WTC11 (cell line): ENCODE measurements at regions not wholly inside any gene's neighbourhood (a gene's known extent, or its start where the extent isn't known, plus 50 kb on each side); places are given as distances from the start of the nearest gene placed in this dataset.

Source experiments
- ATAC-seq: fragments of 200-7000 bp; cut with Tn5 transposase; 2 replicates; pipeline ENCODE4 v1.10.0; 2021; ENCODE audit warnings: mild to moderate bottlenecking, moderate library complexity
- CTCF ChIA-PET: fragments of 300-600 bp; sonication (Branson Sonifier 250); formaldehyde crosslinking; loops from one replicate; lab custom pipeline; 2021; ENCODE audit warnings: antibody characterized with exemption; lab: Charles Lee
- POLR2A ChIA-PET: fragments of 350-600 bp; sonication (Branson Sonifier 250); formaldehyde crosslinking; loops from one replicate; lab custom pipeline; 2021; ENCODE audit warnings: antibody characterized with exemption; lab: Charles Lee
- DNase-seq: peaks from one replicate; pipeline ENCODE4 v3.0.0; 2021; ENCODE audit warnings: low spot score
- H3K27ac Mint-ChIP-seq: 2 replicates; pipeline ENCODE4 v1.8.0; 2021; ENCODE audit warnings: mixed read lengths
- H3K27me3 Mint-ChIP-seq: 2 replicates; pipeline ENCODE4 v1.8.0; 2021; ENCODE audit warnings: low read depth, mild to moderate bottlenecking, moderate library complexity, mixed read lengths
- H3K36me3 Mint-ChIP-seq: 2 replicates; pipeline ENCODE4 v1.8.0; 2021; ENCODE audit warnings: mixed read lengths
- H3K4me1 Mint-ChIP-seq: 2 replicates; pipeline ENCODE4 v1.8.0; 2022; ENCODE audit warnings: mixed read lengths
- H3K4me3 Mint-ChIP-seq: 2 replicates; pipeline ENCODE4 v1.8.0; 2021; ENCODE audit warnings: mild to moderate bottlenecking, moderate library complexity, mixed read lengths
- H3K9me3 Mint-ChIP-seq: 2 replicates; pipeline ENCODE4 v1.8.0; 2021; ENCODE audit warnings: mixed read lengths
- ATF1 ChIP-seq: sonication (generic); formaldehyde crosslinking; IDR thresholded peaks from 2 replicates; pipeline ENCODE4 v1.8.1; 2023; ENCODE audit warnings: mild to moderate bottlenecking, moderate library complexity, missing genetic modification reagents
- CREM ChIP-seq: sonication (generic); formaldehyde crosslinking; IDR thresholded peaks from 2 replicates; pipeline ENCODE4 v1.8.1; 2022; ENCODE audit warnings: mild to moderate bottlenecking, missing genetic modification reagents, moderate library complexity
- ELF4 ChIP-seq: sonication (generic); formaldehyde crosslinking; IDR thresholded peaks from 2 replicates; pipeline ENCODE4 v1.8.1; 2022; ENCODE audit warnings: low read depth, mild to moderate bottlenecking, moderate library complexity, missing genetic modification reagents
- EMX1 ChIP-seq: fragments of 250-450 bp; sonication (Bioruptor Pico); IDR thresholded peaks from 2 replicates; pipeline ENCODE4 v1.8.0; 2021; ENCODE audit warnings: mild to moderate bottlenecking
- FOXP1 ChIP-seq: sonication (generic); formaldehyde crosslinking; IDR thresholded peaks from 2 replicates; pipeline ENCODE4 v1.8.0; 2022; ENCODE audit warnings: missing genetic modification reagents, mild to moderate bottlenecking, moderate library complexity, borderline replicate concordance
- GABPB1 ChIP-seq: sonication (generic); formaldehyde crosslinking; IDR thresholded peaks from 2 replicates; pipeline ENCODE4 v1.8.1; 2023; ENCODE audit warnings: mild to moderate bottlenecking, missing genetic modification reagents
- NFATC4 ChIP-seq: fragments of 250-450 bp; sonication (Bioruptor Pico); IDR thresholded peaks from 2 replicates; pipeline ENCODE4 v1.9.0; 2021; ENCODE audit warnings: mild to moderate bottlenecking
- NR2C2 ChIP-seq: sonication (generic); formaldehyde crosslinking; IDR thresholded peaks from 2 replicates; pipeline ENCODE4 v1.8.0; 2022; ENCODE audit warnings: mild to moderate bottlenecking, missing genetic modification reagents
- PRRX2 ChIP-seq: fragments of 250-450 bp; sonication (Bioruptor Pico); IDR thresholded peaks from 2 replicates; pipeline ENCODE4 v1.8.0; 2021; ENCODE audit warnings: mild to moderate bottlenecking
- RORB ChIP-seq: fragments of 250-450 bp; sonication (Bioruptor Pico); IDR thresholded peaks from 2 replicates; pipeline ENCODE4 v1.9.0; 2021; ENCODE audit warnings: mild to moderate bottlenecking
- SP1 ChIP-seq: sonication (generic); formaldehyde crosslinking; conservative IDR thresholded peaks from 2 replicates; pipeline ENCODE4 v1.8.1; 2022; ENCODE audit warnings: missing genetic modification reagents
- TP53 ChIP-seq: sonication (generic); formaldehyde crosslinking; IDR thresholded peaks from 2 replicates; pipeline ENCODE4 v1.8.1; 2023; ENCODE audit warnings: mild to moderate bottlenecking, missing genetic modification reagents
- ZBTB21 ChIP-seq: sonication (generic); formaldehyde crosslinking; IDR thresholded peaks from 2 replicates; pipeline ENCODE4 v1.8.1; 2023; ENCODE audit warnings: mild to moderate bottlenecking, missing genetic modification reagents, borderline replicate concordance
- ZNF138 ChIP-seq: sonication (generic); formaldehyde crosslinking; conservative IDR thresholded peaks from 2 replicates; pipeline ENCODE4 v1.8.1; 2022; ENCODE audit warnings: mild to moderate bottlenecking, moderate library complexity, missing genetic modification reagents
- ZNF263 ChIP-seq: sonication (generic); formaldehyde crosslinking; IDR thresholded peaks from 2 replicates; pipeline ENCODE4 v1.8.1; 2022; ENCODE audit warnings: low read depth, mild to moderate bottlenecking, moderate library complexity, missing genetic modification reagents
- ZNF416 ChIP-seq: fragments of 250-450 bp; sonication (Bioruptor Pico); IDR thresholded peaks from 2 replicates; pipeline ENCODE4 v1.9.0; 2021; ENCODE audit warnings: mild to moderate bottlenecking, inconsistent platforms
- ZNF671 ChIP-seq: fragments of 250-450 bp; sonication (Bioruptor Pico); IDR thresholded peaks from 2 replicates; pipeline ENCODE4 v1.8.0; 2021; ENCODE audit warnings: mild to moderate bottlenecking
- TF ChIP-seq, protein P1 (sequence below): sonication (generic); formaldehyde crosslinking; IDR thresholded peaks from 2 replicates; pipeline ENCODE4 v1.8.0; 2023; ENCODE audit warnings: missing genetic modification reagents, mild to moderate bottlenecking, borderline replicate concordance
- TF ChIP-seq, protein P2 (sequence below): sonication (generic); formaldehyde crosslinking; IDR thresholded peaks from 2 replicates; pipeline ENCODE4 v1.8.0; 2022; ENCODE audit warnings: mild to moderate bottlenecking, missing genetic modification reagents
- TF ChIP-seq, protein P3 (sequence below): sonication (generic); formaldehyde crosslinking; IDR thresholded peaks from 2 replicates; pipeline ENCODE4 v1.8.0; 2023; ENCODE audit warnings: mild to moderate bottlenecking, missing genetic modification reagents
- TF ChIP-seq, protein P4 (sequence below): fragments of 250-450 bp; sonication (Bioruptor Pico); IDR thresholded peaks from 2 replicates; pipeline ENCODE4 v2.1.2; 2022; ENCODE audit warnings: mild to moderate bottlenecking, moderate library complexity
- TF ChIP-seq, protein P5 (sequence below): sonication (generic); formaldehyde crosslinking; IDR thresholded peaks from 2 replicates; pipeline ENCODE4 v1.8.1; 2023; ENCODE audit warnings: mild to moderate bottlenecking, missing genetic modification reagents, moderate library complexity
- TF ChIP-seq, protein P6 (sequence below): sonication (generic); formaldehyde crosslinking; conservative IDR thresholded peaks from 2 replicates; pipeline ENCODE4 v1.8.1; 2022; ENCODE audit warnings: mild to moderate bottlenecking, missing genetic modification reagents

DNA sequence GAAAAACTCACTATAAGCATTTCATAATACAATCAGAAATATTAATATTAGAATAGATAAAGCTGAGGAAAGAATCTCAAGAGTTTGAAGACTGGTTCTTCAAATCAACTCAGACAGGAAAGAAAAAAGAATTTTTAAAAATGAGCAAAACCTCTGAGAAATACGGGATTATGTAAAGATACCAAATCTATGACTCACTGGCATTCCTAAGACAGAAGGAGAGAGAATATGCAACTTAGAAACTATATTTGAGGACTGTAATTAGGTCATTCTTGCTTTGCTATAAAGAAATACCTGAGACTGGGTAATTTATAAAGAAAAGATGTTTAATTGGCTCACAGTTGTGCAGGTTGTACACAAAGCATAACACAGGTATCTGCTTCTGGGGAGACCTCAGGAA, 665.1 kb downstream of the RNF144B start:
- Mint-ChIP-seq H3K27ac (no peak overlapping the region), H3K27me3 (no peaks in the 10 kb centered on the region), H3K36me3 (peaks cover 11% of the 10 kb centered on the region), H3K4me3 (no peak overlapping the region), H3K4me1 (0 out of 2 replicates have a peak, but pooled peaks cover 5% of the 10 kb centered on the region), H3K9me3 (peaks cover 31% of the 10 kb centered on the region)
- ATAC-seq (no peak), DNase-seq (no peak)
- ChIA-PET CTCF (no interaction called here), POLR2A (no interaction called here)
- TF ChIP-seq, protein P1, sequence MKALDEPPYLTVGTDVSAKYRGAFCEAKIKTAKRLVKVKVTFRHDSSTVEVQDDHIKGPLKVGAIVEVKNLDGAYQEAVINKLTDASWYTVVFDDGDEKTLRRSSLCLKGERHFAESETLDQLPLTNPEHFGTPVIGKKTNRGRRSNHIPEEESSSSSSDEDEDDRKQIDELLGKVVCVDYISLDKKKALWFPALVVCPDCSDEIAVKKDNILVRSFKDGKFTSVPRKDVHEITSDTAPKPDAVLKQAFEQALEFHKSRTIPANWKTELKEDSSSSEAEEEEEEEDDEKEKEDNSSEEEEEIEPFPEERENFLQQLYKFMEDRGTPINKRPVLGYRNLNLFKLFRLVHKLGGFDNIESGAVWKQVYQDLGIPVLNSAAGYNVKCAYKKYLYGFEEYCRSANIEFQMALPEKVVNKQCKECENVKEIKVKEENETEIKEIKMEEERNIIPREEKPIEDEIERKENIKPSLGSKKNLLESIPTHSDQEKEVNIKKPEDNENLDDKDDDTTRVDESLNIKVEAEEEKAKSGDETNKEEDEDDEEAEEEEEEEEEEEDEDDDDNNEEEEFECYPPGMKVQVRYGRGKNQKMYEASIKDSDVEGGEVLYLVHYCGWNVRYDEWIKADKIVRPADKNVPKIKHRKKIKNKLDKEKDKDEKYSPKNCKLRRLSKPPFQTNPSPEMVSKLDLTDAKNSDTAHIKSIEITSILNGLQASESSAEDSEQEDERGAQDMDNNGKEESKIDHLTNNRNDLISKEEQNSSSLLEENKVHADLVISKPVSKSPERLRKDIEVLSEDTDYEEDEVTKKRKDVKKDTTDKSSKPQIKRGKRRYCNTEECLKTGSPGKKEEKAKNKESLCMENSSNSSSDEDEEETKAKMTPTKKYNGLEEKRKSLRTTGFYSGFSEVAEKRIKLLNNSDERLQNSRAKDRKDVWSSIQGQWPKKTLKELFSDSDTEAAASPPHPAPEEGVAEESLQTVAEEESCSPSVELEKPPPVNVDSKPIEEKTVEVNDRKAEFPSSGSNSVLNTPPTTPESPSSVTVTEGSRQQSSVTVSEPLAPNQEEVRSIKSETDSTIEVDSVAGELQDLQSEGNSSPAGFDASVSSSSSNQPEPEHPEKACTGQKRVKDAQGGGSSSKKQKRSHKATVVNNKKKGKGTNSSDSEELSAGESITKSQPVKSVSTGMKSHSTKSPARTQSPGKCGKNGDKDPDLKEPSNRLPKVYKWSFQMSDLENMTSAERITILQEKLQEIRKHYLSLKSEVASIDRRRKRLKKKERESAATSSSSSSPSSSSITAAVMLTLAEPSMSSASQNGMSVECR = no peak
- TF ChIP-seq ZNF671 (CRISPR knock-in tag) = no peak
- TF ChIP-seq, protein P2, sequence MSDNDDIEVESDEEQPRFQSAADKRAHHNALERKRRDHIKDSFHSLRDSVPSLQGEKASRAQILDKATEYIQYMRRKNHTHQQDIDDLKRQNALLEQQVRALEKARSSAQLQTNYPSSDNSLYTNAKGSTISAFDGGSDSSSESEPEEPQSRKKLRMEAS (CRISPR knock-in tag) = no peak

DNA sequence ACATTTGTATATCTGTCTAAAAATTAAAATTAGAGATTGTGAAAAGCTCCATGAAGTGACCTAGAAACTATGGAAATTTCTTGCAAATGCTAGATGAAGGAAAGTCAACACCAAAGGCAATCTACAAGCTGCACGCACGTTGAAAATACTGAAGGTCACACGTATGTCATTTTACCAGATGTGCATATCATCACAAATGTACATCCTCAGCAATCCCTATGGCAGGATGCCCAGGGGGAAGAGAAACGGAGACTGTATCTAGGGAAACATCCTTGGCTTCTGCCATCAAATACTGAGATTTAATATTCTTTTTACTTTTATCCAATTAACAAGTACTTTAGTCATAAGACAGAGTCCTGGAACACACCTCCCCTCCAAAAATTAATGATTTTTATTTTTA, 672.0 kb downstream of the RNF144B start:
- no peak for DNase-seq
- Mint-ChIP-seq H3K4me1 (no peaks in the 10 kb centered on the region), H3K27ac (no peak overlapping the region), H3K4me3 (no peak overlapping the region), H3K27me3 (no peaks in the 10 kb centered on the region), H3K36me3 (0 out of 2 replicates have a peak, but pooled peaks cover under 1% of the 10 kb centered on the region), H3K9me3 (peaks cover 32% of the 10 kb centered on the region)
- no peak for TF ChIP-seq GABPB1
- TF ChIP-seq ZNF138 = no peak
- TF ChIP-seq, protein P3, sequence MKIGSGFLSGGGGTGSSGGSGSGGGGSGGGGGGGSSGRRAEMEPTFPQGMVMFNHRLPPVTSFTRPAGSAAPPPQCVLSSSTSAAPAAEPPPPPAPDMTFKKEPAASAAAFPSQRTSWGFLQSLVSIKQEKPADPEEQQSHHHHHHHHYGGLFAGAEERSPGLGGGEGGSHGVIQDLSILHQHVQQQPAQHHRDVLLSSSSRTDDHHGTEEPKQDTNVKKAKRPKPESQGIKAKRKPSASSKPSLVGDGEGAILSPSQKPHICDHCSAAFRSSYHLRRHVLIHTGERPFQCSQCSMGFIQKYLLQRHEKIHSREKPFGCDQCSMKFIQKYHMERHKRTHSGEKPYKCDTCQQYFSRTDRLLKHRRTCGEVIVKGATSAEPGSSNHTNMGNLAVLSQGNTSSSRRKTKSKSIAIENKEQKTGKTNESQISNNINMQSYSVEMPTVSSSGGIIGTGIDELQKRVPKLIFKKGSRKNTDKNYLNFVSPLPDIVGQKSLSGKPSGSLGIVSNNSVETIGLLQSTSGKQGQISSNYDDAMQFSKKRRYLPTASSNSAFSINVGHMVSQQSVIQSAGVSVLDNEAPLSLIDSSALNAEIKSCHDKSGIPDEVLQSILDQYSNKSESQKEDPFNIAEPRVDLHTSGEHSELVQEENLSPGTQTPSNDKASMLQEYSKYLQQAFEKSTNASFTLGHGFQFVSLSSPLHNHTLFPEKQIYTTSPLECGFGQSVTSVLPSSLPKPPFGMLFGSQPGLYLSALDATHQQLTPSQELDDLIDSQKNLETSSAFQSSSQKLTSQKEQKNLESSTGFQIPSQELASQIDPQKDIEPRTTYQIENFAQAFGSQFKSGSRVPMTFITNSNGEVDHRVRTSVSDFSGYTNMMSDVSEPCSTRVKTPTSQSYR = no peak
- no peak for TF ChIP-seq ELF4 (CRISPR knock-in tag)
- TF ChIP-seq, protein P4, sequence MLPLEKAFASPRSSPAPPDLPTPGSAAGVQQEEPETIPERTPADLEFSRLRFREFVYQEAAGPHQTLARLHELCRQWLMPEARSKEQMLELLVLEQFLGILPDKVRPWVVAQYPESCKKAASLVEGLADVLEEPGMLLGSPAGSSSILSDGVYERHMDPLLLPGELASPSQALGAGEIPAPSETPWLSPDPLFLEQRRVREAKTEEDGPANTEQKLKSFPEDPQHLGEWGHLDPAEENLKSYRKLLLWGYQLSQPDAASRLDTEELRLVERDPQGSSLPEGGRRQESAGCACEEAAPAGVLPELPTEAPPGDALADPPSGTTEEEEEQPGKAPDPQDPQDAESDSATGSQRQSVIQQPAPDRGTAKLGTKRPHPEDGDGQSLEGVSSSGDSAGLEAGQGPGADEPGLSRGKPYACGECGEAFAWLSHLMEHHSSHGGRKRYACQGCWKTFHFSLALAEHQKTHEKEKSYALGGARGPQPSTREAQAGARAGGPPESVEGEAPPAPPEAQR (CRISPR knock-in tag) = no peak
- TF ChIP-seq EMX1 = no peak
- TF ChIP-seq, protein P5, sequence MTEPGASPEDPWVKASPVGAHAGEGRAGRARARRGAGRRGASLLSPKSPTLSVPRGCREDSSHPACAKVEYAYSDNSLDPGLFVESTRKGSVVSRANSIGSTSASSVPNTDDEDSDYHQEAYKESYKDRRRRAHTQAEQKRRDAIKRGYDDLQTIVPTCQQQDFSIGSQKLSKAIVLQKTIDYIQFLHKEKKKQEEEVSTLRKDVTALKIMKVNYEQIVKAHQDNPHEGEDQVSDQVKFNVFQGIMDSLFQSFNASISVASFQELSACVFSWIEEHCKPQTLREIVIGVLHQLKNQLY (CRISPR knock-in tag) = no peak
- TF ChIP-seq PRRX2 = no peak
- no peak for TF ChIP-seq NFATC4 (CRISPR knock-in tag)
- TF ChIP-seq, protein P2 (CRISPR knock-in tag) = no peak
- ChIA-PET CTCF (interaction anchor here (2.4 kb wide), 1 partner anchor 34 kb away, joined by 7 read pairs; no protein-coding TSS in a partner anchor), POLR2A (no interaction called here)
- ATAC-seq = no peak

DNA sequence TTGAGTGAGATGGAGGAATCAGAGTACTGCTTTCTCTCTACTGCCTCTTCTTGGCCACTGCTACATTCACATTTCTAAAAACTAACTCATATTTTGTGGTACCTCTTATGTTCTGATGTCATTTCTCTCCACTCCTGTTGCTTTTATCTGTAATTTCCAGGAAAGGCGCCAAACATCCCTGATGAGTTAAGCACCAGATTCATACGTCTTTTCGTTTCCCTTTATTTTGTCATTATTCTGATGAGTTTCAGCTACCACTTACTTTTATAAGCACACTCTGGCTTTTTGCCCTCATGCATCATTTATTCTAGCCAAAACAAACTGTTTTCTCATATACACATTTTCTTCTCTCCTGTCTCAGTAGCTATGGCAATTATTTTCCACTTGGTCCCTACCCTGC, 680.0 kb downstream of the RNF144B start:
- no peak for ATAC-seq
- H3K9me3 Mint-ChIP-seq = peaks cover 25% of the 10 kb centered on the region
- POLR2A ChIA-PET = interaction anchor here (0.6 kb wide), 1 partner anchor 597 kb away, joined by 3 read pairs; no protein-coding TSS in a partner anchor
- no peak overlapping the region for H3K4me3 Mint-ChIP-seq
- H3K27me3 Mint-ChIP-seq = no peaks in the 10 kb centered on the region
- H3K27ac Mint-ChIP-seq = no peak overlapping the region
- CTCF ChIA-PET = interaction anchor here (0.8 kb wide), 1 partner anchor 43 kb away, joined by 4 read pairs; no protein-coding TSS in a partner anchor
- H3K36me3 Mint-ChIP-seq = no peaks in the 10 kb centered on the region
- no peak for DNase-seq
- H3K4me1 Mint-ChIP-seq = no peaks in the 10 kb centered on the region
- TF ChIP-seq CREM = no peak
- TF ChIP-seq, protein P6, sequence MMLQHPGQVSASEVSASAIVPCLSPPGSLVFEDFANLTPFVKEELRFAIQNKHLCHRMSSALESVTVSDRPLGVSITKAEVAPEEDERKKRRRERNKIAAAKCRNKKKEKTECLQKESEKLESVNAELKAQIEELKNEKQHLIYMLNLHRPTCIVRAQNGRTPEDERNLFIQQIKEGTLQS (CRISPR knock-in tag) = no peak
- TF ChIP-seq ZNF416 (CRISPR knock-in tag) = no peak
- TF ChIP-seq SP1 = no peak
- TF ChIP-seq TP53 (CRISPR knock-in tag) = no peak
- no peak for TF ChIP-seq NR2C2
- TF ChIP-seq ZBTB21 = no peak
- TF ChIP-seq ZNF263 (CRISPR knock-in tag) = no peak
- no peak for TF ChIP-seq FOXP1 (CRISPR knock-in tag)
- TF ChIP-seq ATF1 (CRISPR knock-in tag) = no peak
- TF ChIP-seq RORB (CRISPR knock-in tag) = no peak
